Endothelial cell of umbilical vein (primary cell): ENCODE measurements at regions not wholly inside any gene's neighbourhood (a gene's known extent, or its start where the extent isn't known, plus 50 kb on each side); places are given as distances from the start of the nearest gene placed in this dataset.

Source experiments
- BruUV-seq: library from RNA; stranded (reverse); fragments of 400-500 nt; replicated peaks from 2 replicates; lab custom pipeline; 2021; lab: Mats Ljungman, UMichigan
- CTCF ChIA-PET: fragments of 300-600, 350-600 bp; sonication (Branson Sonifier 250); formaldehyde crosslinking; loops from one replicate; lab custom pipeline; 2021; ENCODE audit warnings: antibody characterized with exemption, inconsistent platforms; lab: Charles Lee
- POLR2A ChIA-PET: fragments of 300-600, 350-600 bp; sonication (Branson Sonifier 250); formaldehyde crosslinking; loops from one replicate; lab custom pipeline; 2021; ENCODE audit warnings: antibody characterized with exemption, inconsistent platforms; lab: Charles Lee
- DNase-seq: peaks from one replicate; pipeline ENCODE4 v3.0.0-alpha.2; 2011; ENCODE audit warnings: low read depth, low spot score
- FAIRE-seq: peaks from 2 replicates; lab custom pipeline; 2011; peaks lifted over from hg19 to GRCh38; lab: Jason Lieb, UNC
- H2AFZ ChIP-seq: 2 replicates; pipeline ENCODE4 v1.6.0; 2012; ENCODE audit warnings: low read depth, low read length, control low read depth, inconsistent platforms
- H3K27ac ChIP-seq: 2 replicates; pipeline ENCODE4 v1.5.1; 2011; ENCODE audit warnings: low read depth, mild to moderate bottlenecking, control low read depth, low read length, moderate library complexity; ENCODE audit not compliant: insufficient read depth
- H3K27me3 ChIP-seq, 2 experiments: 2 replicates each; pipeline versions ENCODE4 v1.6.0 to v1.6.1; 2011; ENCODE audit warnings: low read length in 2 of 2, mixed read lengths in 1 of 2; ENCODE audit not compliant: control insufficient read depth in 2 of 2, insufficient read depth in 2 of 2
- H3K36me3 ChIP-seq, 2 experiments: 2 replicates in 1 of 2; 3 replicates in 1 of 2; pipeline ENCODE4 v1.5.1; 2011; ENCODE audit warnings: low read length in 2 of 2, mild to moderate bottlenecking in 1 of 2, moderate library complexity in 1 of 2; ENCODE audit not compliant: control insufficient read depth in 2 of 2, insufficient read depth in 2 of 2; ENCODE audit errors: extremely low read depth in 1 of 2
- H3K4me1 ChIP-seq: 3 replicates; pipeline ENCODE4 v1.5.1; 2011; ENCODE audit warnings: mild to moderate bottlenecking, low read length; ENCODE audit not compliant: control insufficient read depth, insufficient read depth; ENCODE audit errors: extremely low read depth
- H3K4me2 ChIP-seq: 2 replicates; pipeline ENCODE4 v1.6.1; 2011; ENCODE audit warnings: low read length, control low read depth, mixed read lengths; ENCODE audit not compliant: insufficient read depth
- H3K4me3 ChIP-seq, 3 experiments: fragments of 200-600 bp in 1 of 3; sonication (generic), shearing (Covaris generic) in 1 of 3; replicated peaks in 1 of 3; 2 replicates each; pipeline ENCODE4 v1.5.1; 2011 to 2016; ENCODE audit warnings: control low read depth in 3 of 3, low read length in 3 of 3, mild to moderate bottlenecking in 2 of 3, inconsistent platforms in 1 of 3, low read depth in 1 of 3, moderate library complexity in 1 of 3; ENCODE audit not compliant: insufficient read depth in 1 of 3
- H3K79me2 ChIP-seq: 2 replicates; pipeline ENCODE4 v1.6.0; 2012; ENCODE audit warnings: low read length, inconsistent platforms; ENCODE audit not compliant: control insufficient read depth, insufficient read depth
- H3K9ac ChIP-seq: replicated peaks from 2 replicates; pipeline ENCODE3; 2011; ENCODE audit warnings: low read length, control low read depth; ENCODE audit not compliant: insufficient read depth; ENCODE audit errors: extremely low read depth
- H3K9me1 ChIP-seq: replicated peaks from 3 replicates; pipeline ENCODE4 v1.6.0; 2011; ENCODE audit warnings: mild to moderate bottlenecking, low read length; ENCODE audit not compliant: control insufficient read depth, insufficient read depth; ENCODE audit errors: extremely low read depth
- H3K9me3 ChIP-seq: replicated peaks from 2 replicates; pipeline ENCODE4 v1.5.1; 2012; ENCODE audit warnings: low read length, inconsistent platforms; ENCODE audit not compliant: control insufficient read depth, insufficient read depth
- H4K20me1 ChIP-seq: replicated peaks from 2 replicates; pipeline ENCODE3; 2011; ENCODE audit warnings: mild to moderate bottlenecking, low read length; ENCODE audit not compliant: control insufficient read depth, insufficient read depth; ENCODE audit errors: extremely low read depth
- CTCF ChIP-seq, 2 donors: IDR thresholded peaks; 1 replicate in 1 of 2; 2 replicates in 1 of 2; pipeline ENCODE4 v1.5.1; 2011; ENCODE audit warnings: low read length in 2 of 2, mild to moderate bottlenecking in 2 of 2, moderate library complexity in 2 of 2, control low read depth in 1 of 2, inconsistent platforms in 1 of 2, low read depth in 1 of 2; ENCODE audit not compliant: insufficient read depth in 1 of 2; ENCODE audit errors: extremely low read depth in 1 of 2
- EZH2 ChIP-seq: IDR thresholded peaks from 2 replicates; pipeline ENCODE4 v1.6.1; 2012; ENCODE audit warnings: borderline replicate concordance, low read depth, mild to moderate bottlenecking, moderate library complexity, low read length, inconsistent platforms; ENCODE audit not compliant: severe bottlenecking
- FOS ChIP-seq: IDR thresholded peaks from 2 replicates; pipeline ENCODE4 v1.6.1; 2011; ENCODE audit warnings: mild to moderate bottlenecking, low read length, moderate library complexity, borderline replicate concordance; ENCODE audit not compliant: insufficient read depth
- GATA2 ChIP-seq: IDR thresholded peaks from 2 replicates; pipeline ENCODE4 v1.7.0; 2011; ENCODE audit warnings: low read depth, mild to moderate bottlenecking, moderate library complexity, mixed read lengths, low read length; ENCODE audit not compliant: insufficient read length, insufficient read depth
- JUN ChIP-seq: IDR thresholded peaks from 2 replicates; pipeline ENCODE4 v1.6.1; 2011; ENCODE audit warnings: borderline replicate concordance, low read depth; ENCODE audit not compliant: insufficient read length, insufficient read depth
- MAX ChIP-seq: IDR thresholded peaks from 2 replicates; pipeline ENCODE4 v1.6.1; 2011; ENCODE audit not compliant: insufficient read depth, insufficient read length
- MYC ChIP-seq: IDR thresholded peaks from one replicate; pipeline ENCODE4 v1.6.1; 2011; ENCODE audit warnings: mild to moderate bottlenecking, low read depth, low read length
- POLR2A ChIP-seq: IDR thresholded peaks from 2 replicates; pipeline ENCODE4 v1.6.1; 2012; ENCODE audit warnings: low read depth, mild to moderate bottlenecking, control low read depth, low read length
- POLR2AphosphoS5 ChIP-seq: IDR thresholded peaks from 2 replicates; pipeline ENCODE4 v1.6.1; 2012; ENCODE audit warnings: low read depth, mild to moderate bottlenecking, control low read depth, low read length, moderate library complexity; ENCODE audit not compliant: insufficient read depth
- dilution Hi-C: fragments of 300-500 bp; cut with MboI; formaldehyde crosslinking; loops from one replicate; pipeline ENCODE4 v1.15.0; 2019; ENCODE audit warnings: low sequenced_read_pairs; ENCODE audit not compliant: extremely low pct_ligation_motif_present
- intact Hi-C: fragments of 100-400 bp; cut with micrococcal nuclease; formaldehyde crosslinking; loops from one replicate; pipeline ENCODE4 v1.10.0; 2022

GRCh38 chr1:191528275-191528674 lies 630.0 kb upstream of the RGS18 start:
- FAIRE-seq (no peak), DNase-seq (no peak)
- intact Hi-C loops (no loop called here), dilution Hi-C loops (no loop called here)
- H3K9me1 ChIP-seq = no peaks in the 10 kb centered on the region
- no peaks in the 10 kb centered on the region for H3K36me3 ChIP-seq
- no peak overlapping the region for H3K4me2 ChIP-seq
- H2AFZ ChIP-seq = no peak overlapping the region
- no TSS peak for BruUV-seq
- no peak overlapping the region for H3K4me3 ChIP-seq
- H3K79me2 ChIP-seq = no peaks in the 10 kb centered on the region
- H3K27me3 ChIP-seq = no peaks in the 10 kb centered on the region
- TF ChIP-seq FOS (no peak), MYC (no peak), MAX (no peak), POLR2A (no peak), EZH2 (no peak)
- CTCF ChIA-PET = no interaction called here
- no peak overlapping the region for H3K27ac ChIP-seq
- H4K20me1 ChIP-seq = no peaks in the 10 kb centered on the region
- POLR2A ChIA-PET = no interaction called here
- H3K4me1 ChIP-seq = no peaks in the 10 kb centered on the region
- no peak overlapping the region for H3K9ac ChIP-seq
- H3K9me3 ChIP-seq = no peaks in the 10 kb centered on the region

GRCh38 chr1:191530928-191531327 lies 627.3 kb upstream of the RGS18 start:
- intact Hi-C loops = no loop called here
- Histone ChIP-seq H3K27ac (no peak overlapping the region), H3K4me1 (no peaks in the 10 kb centered on the region), H3K9ac (no peak overlapping the region), H3K36me3 (no peaks in the 10 kb centered on the region), H3K9me3 (no peaks in the 10 kb centered on the region), H4K20me1 (no peaks in the 10 kb centered on the region), H3K9me1 (no peaks in the 10 kb centered on the region), H3K79me2 (no peaks in the 10 kb centered on the region), H3K4me3 (no peak overlapping the region), H3K27me3 (no peaks in the 10 kb centered on the region), H2AFZ (no peak overlapping the region), H3K4me2 (no peak overlapping the region)
- FAIRE-seq (no peak), DNase-seq (no peak)
- ChIA-PET POLR2A (no interaction called here), CTCF (no interaction called here)
- dilution Hi-C loops = no loop called here
- TF ChIP-seq MAX (no peak), POLR2A (no peak), JUN (no peak), MYC (no peak), GATA2 (no peak), POLR2AphosphoS5 (no peak), EZH2 (no peak), CTCF (IDR thresholded peaks at IDR 0.05; ENCODE audit: extremely low read depth in 1 of 2, insufficient read depth in 1 of 2, low read depth in 1 of 2, low read length in 2 of 2) (no peak), FOS (no peak)
- no TSS peak for BruUV-seq
